GM10266 (cell line): ENCODE measurements at regions not wholly inside any gene's neighbourhood (a gene's known extent, or its start where the extent isn't known, plus 50 kb on each side); places are given as distances from the start of the nearest gene placed in this dataset.
"Not testable (repeated sequence)": the region's sequence is repeated elsewhere in the genome, so short reads cannot be mapped to it uniquely, and the experiment has no call there.

Experiments used
- DNase-seq: peaks from one replicate; pipeline ENCODE4 v3.0.0; 2012; ENCODE audit errors: extremely low spot score
- TF ChIP-seq, protein P1 (sequence below): IDR thresholded peaks from 2 replicates; pipeline ENCODE4 v1.5.1; 2012; ENCODE audit warnings: mild to moderate bottlenecking, low read depth; ENCODE audit not compliant: control insufficient read depth, insufficient read depth; ENCODE audit errors: missing control alignments

DNA sequence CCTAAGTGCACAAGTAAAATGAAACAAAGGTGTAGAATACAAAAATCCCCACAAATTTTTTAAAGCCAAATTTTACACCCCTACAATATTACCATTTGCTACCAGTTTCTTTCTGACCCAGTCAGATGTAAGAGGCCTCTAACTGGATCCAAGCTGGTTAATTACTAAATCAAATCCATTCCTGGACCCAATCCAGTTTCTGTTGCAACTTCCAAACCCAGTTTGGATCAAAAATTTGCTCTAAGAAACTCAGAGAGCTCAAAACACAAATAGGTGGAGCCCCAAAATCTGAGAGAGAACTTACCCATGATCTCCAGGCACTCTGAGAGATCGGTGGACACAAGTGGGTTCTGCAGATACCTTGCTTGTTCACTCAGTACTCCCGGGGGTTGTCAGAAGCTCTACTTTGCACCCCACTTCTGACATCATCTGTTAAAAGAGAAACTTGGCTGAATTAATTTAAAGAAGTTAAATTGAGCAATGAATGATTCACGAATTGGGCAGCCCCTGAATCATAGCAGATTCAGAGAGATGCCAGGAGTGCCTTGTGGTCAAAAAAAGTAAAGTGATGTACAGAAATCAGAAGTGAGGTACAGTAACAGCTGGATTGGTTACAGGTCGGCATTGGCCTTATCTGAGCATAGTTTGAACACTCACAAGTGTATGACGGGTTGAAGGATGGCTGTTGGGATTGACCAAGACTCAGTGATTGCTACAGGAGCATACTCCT is 448.0 kb downstream of the KCNT2 start:
- TF ChIP-seq, protein P1, sequence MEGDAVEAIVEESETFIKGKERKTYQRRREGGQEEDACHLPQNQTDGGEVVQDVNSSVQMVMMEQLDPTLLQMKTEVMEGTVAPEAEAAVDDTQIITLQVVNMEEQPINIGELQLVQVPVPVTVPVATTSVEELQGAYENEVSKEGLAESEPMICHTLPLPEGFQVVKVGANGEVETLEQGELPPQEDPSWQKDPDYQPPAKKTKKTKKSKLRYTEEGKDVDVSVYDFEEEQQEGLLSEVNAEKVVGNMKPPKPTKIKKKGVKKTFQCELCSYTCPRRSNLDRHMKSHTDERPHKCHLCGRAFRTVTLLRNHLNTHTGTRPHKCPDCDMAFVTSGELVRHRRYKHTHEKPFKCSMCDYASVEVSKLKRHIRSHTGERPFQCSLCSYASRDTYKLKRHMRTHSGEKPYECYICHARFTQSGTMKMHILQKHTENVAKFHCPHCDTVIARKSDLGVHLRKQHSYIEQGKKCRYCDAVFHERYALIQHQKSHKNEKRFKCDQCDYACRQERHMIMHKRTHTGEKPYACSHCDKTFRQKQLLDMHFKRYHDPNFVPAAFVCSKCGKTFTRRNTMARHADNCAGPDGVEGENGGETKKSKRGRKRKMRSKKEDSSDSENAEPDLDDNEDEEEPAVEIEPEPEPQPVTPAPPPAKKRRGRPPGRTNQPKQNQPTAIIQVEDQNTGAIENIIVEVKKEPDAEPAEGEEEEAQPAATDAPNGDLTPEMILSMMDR: no peak
- DNase-seq: no peak

GRCh38 chr1:196155586-196155985 is 452.7 kb downstream of the KCNT2 start:
- no peak for DNase-seq
- TF ChIP-seq, protein P1: no peak

GRCh38 chr1:196152975-196153374 is 455.3 kb downstream of the KCNT2 start:
- TF ChIP-seq, protein P1: no peak
- no peak for DNase-seq

DNA sequence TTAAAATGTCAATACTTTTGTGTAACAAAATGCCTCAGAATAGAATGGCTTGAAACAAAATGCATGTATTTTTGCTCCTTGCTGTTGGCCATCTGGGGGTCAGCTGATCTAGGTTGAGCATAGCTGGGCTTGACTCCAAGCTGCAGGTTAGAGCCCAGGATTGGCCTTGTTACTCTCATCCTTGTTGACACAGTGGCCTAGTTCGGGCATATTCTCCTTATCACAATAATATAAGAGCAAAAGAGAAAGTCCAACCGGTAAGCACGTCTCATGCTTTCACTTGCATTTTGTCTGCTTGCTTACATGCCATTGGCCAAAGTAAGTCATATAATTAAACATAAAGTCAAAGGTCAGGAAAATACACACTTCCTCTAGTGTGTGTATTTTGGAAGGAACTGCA is 456.2 kb downstream of the KCNT2 start:
- DNase-seq: no peak
- TF ChIP-seq, protein P1: no peak

GRCh38 chr1:196148367-196148970 is 459.8 kb downstream of the KCNT2 start:
- no peak for DNase-seq
- TF ChIP-seq, protein P1: peak; percentile 52

GRCh38 chr1:196147530-196147929 is 460.7 kb downstream of the KCNT2 start:
- TF ChIP-seq, protein P1: no peak
- DNase-seq: no peak

DNA sequence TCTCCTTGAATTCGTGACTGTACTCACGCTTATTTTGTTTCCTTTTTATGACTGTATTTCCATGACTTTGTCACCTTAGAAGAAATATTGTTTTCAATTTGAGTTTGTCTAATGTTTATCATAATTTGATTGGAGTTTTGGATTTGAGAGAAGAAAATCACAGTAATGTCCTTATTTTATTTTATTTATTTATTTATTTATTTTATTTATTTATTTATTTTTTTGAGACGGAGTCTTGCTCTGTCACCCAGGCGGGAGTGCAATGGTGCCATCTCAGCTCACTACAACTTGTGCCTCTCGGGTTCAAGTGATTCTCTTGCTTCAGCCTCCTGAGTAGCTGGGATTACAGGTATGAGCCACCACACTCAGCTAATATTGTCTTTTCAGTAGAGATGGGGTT is 463.1 kb downstream of the KCNT2 start:
- DNase-seq: not testable (repeated sequence)

GRCh38 chr1:196144588-196144987 is 463.7 kb downstream of the KCNT2 start:
- TF ChIP-seq, protein P1: no peak
- DNase-seq: no peak
